ENCODE measurements at regions not wholly inside any gene's neighbourhood (a gene's known extent, or its start where the extent isn't known, plus 50 kb on each side); places are given as distances from the start of the nearest gene placed in this dataset.

- Histone ChIP-seq H3K4me1 (ENCODE audit: control insufficient read depth, extremely low read depth, insufficient read depth, low read length) (no peaks in the 10 kb centered on the region), H3K9me3 (ENCODE audit: control insufficient read depth, low read depth, low read length) (no peaks in the 10 kb centered on the region), H3K9ac (ENCODE audit: control insufficient read depth, extremely low read depth, insufficient read depth, low read length) (no peak overlapping the region), H3K79me2 (ENCODE audit: control insufficient read depth, insufficient read depth, low read length) (no peaks in the 10 kb centered on the region), H3K4me2 (ENCODE audit: control insufficient read depth, extremely low read depth, insufficient read depth, low read depth, low read length) (no peak overlapping the region), H3K36me3 (ENCODE audit: control insufficient read depth in 2 of 2, extremely low read depth in 1 of 2, insufficient read depth in 2 of 2, low read length in 2 of 2) (no peaks in the 10 kb centered on the region), H3K4me3 (ENCODE audit: control insufficient read depth in 2 of 3, extremely low read depth in 1 of 3, insufficient read depth in 2 of 3, low read depth in 1 of 3, low read length in 3 of 3) (no peak overlapping the region), H3K27ac (ENCODE audit: control insufficient read depth, insufficient read depth, low read length) (no peak overlapping the region), H2AFZ (ENCODE audit: control insufficient read depth, low read length) (no peak overlapping the region), H3K27me3 (ENCODE audit: control insufficient read depth, extremely low read depth, insufficient read depth, low read length) (no peaks in the 10 kb centered on the region), H4K20me1 (ENCODE audit: control insufficient read depth, extremely low read depth, insufficient read depth, low read length) (no peaks in the 10 kb centered on the region), H3K9me1 (ENCODE audit: control insufficient read depth, extremely low read depth, insufficient read depth, low read length) (no peaks in the 10 kb centered on the region)
- no peak for DNase-seq (ENCODE audit: low read depth, low spot score)
- no peak for FAIRE-seq
- dilution Hi-C loops (cut with MboI; ENCODE audit: extremely low pct_ligation_motif_present, low sequenced_read_pairs) = no loop called here
- TF ChIP-seq CTCF (optimal IDR thresholded peaks at IDR 0.05 in 1 of 3, IDR thresholded peaks at IDR 0.05 in 1 of 3, conservative IDR thresholded peaks at IDR 0.05 in 1 of 3; ENCODE audit: extremely low read depth in 1 of 3, insufficient read depth in 2 of 3, low read length in 3 of 3) (no peak), EZH2 (IDR thresholded peaks at IDR 0.05; ENCODE audit: low read length) (no peak)
Measured at GRCh38 chr1:30600706-30601105, 122.7 kb downstream of the MATN1 start.

GRCh38 chr1:30600258-30600657 is 123.1 kb downstream of the MATN1 start:
- dilution Hi-C loops (cut with MboI; ENCODE audit: extremely low pct_ligation_motif_present, low sequenced_read_pairs) = no loop called here
- no peak overlapping the region for H3K27ac ChIP-seq (ENCODE audit: control insufficient read depth, insufficient read depth, low read length)

More at GRCh38 chr1:30600258-30600657, 123.1 kb downstream of the MATN1 start:
- no peaks in the 10 kb centered on the region for H3K9me3 ChIP-seq (ENCODE audit: control insufficient read depth, low read depth, low read length)
- H2AFZ ChIP-seq (ENCODE audit: control insufficient read depth, low read length) = no peak overlapping the region
- H4K20me1 ChIP-seq (ENCODE audit: control insufficient read depth, extremely low read depth, insufficient read depth, low read length) = no peaks in the 10 kb centered on the region
- no peak overlapping the region for H3K4me3 ChIP-seq (ENCODE audit: control insufficient read depth in 2 of 3, extremely low read depth in 1 of 3, insufficient read depth in 2 of 3, low read depth in 1 of 3, low read length in 3 of 3)
- H3K36me3 ChIP-seq (ENCODE audit: control insufficient read depth in 2 of 2, extremely low read depth in 1 of 2, insufficient read depth in 2 of 2, low read length in 2 of 2) = no peaks in the 10 kb centered on the region
- FAIRE-seq = no peak
- no peaks in the 10 kb centered on the region for H3K27me3 ChIP-seq (ENCODE audit: control insufficient read depth, extremely low read depth, insufficient read depth, low read length)
- DNase-seq (ENCODE audit: low read depth, low spot score) = no peak
- H3K9ac ChIP-seq (ENCODE audit: control insufficient read depth, extremely low read depth, insufficient read depth, low read length) = no peak overlapping the region
- no peak overlapping the region for H3K4me2 ChIP-seq (ENCODE audit: control insufficient read depth, extremely low read depth, insufficient read depth, low read depth, low read length)
- TF ChIP-seq EZH2 (IDR thresholded peaks at IDR 0.05; ENCODE audit: low read length) (no peak), CTCF (optimal IDR thresholded peaks at IDR 0.05 in 1 of 3, IDR thresholded peaks at IDR 0.05 in 1 of 3, conservative IDR thresholded peaks at IDR 0.05 in 1 of 3; ENCODE audit: extremely low read depth in 1 of 3, insufficient read depth in 2 of 3, low read length in 3 of 3) (no peak)
- no peaks in the 10 kb centered on the region for H3K79me2 ChIP-seq (ENCODE audit: control insufficient read depth, insufficient read depth, low read length)
- H3K4me1 ChIP-seq (ENCODE audit: control insufficient read depth, extremely low read depth, insufficient read depth, low read length) = no peaks in the 10 kb centered on the region
- no peaks in the 10 kb centered on the region for H3K9me1 ChIP-seq (ENCODE audit: control insufficient read depth, extremely low read depth, insufficient read depth, low read length)

All from keratinocyte (primary cell).